H9 (cell line): ENCODE measurements at regions not wholly inside any gene's neighbourhood (a gene's known extent, or its start where the extent isn't known, plus 50 kb on each side); places are given as distances from the start of the nearest gene placed in this dataset.

Experiments used
- DNase-seq: peaks from one replicate; pipeline ENCODE4 v3.0.0-alpha.2; 2017
- H2AFZ ChIP-seq: one replicate; pipeline ENCODE4 v1.6.1; 2013; ENCODE audit warnings: mild to moderate bottlenecking, low read length, control low read depth, moderate library complexity
- H2AK5ac ChIP-seq: 2 replicates; pipeline ENCODE4 v1.6.1; 2013; ENCODE audit warnings: low read length, control low read depth, mixed read lengths; ENCODE audit not compliant: insufficient read length
- H2BK120ac ChIP-seq: one replicate; pipeline ENCODE4 v1.6.1; 2013; ENCODE audit warnings: low read depth, mild to moderate bottlenecking, low read length, control low read depth, inconsistent platforms; ENCODE audit not compliant: poor library complexity, severe bottlenecking
- H2BK12ac ChIP-seq: 2 replicates; pipeline ENCODE4 v1.6.1; 2013; ENCODE audit warnings: low read length, control low read depth, mixed read lengths, low read depth; ENCODE audit not compliant: insufficient read length
- H2BK15ac ChIP-seq: 2 replicates; pipeline ENCODE4 v1.6.1; 2013; ENCODE audit warnings: low read depth, low read length, control low read depth
- H2BK20ac ChIP-seq: one replicate; pipeline ENCODE4 v1.6.1; 2013; ENCODE audit warnings: low read depth, mild to moderate bottlenecking, low read length, control low read depth, inconsistent platforms; ENCODE audit not compliant: poor library complexity, severe bottlenecking
- H2BK5ac ChIP-seq: 2 replicates; pipeline ENCODE4 v1.6.1; 2013; ENCODE audit warnings: low read length, control low read depth, mixed read lengths; ENCODE audit not compliant: insufficient read length
- H3K14ac ChIP-seq: 2 replicates; pipeline ENCODE4 v1.6.1; 2013; ENCODE audit warnings: low read length, control low read depth; ENCODE audit not compliant: insufficient read depth
- H3K18ac ChIP-seq: 2 replicates; pipeline ENCODE4 v1.6.1; 2013; ENCODE audit warnings: low read depth, mild to moderate bottlenecking, mixed read lengths, low read length, control low read depth; ENCODE audit not compliant: insufficient read length
- H3K23ac ChIP-seq: 2 replicates; pipeline ENCODE4 v1.6.1; 2013; ENCODE audit warnings: low read length, control low read depth, mixed read lengths, low read depth; ENCODE audit not compliant: insufficient read length
- H3K23me2 ChIP-seq: 2 replicates; pipeline ENCODE4 v1.6.1; 2013; ENCODE audit warnings: low read depth, mild to moderate bottlenecking, mixed read lengths, low read length, control low read depth; ENCODE audit not compliant: insufficient read length, poor library complexity, severe bottlenecking
- H3K27ac ChIP-seq: 2 replicates; pipeline ENCODE4 v1.5.1; 2013; ENCODE audit warnings: low read length, control low read depth, mixed read lengths, low read depth; ENCODE audit not compliant: insufficient read length
- H3K27me3 ChIP-seq: 2 replicates; pipeline ENCODE4 v1.6.1; 2013; ENCODE audit warnings: low read length, control low read depth, inconsistent platforms; ENCODE audit not compliant: insufficient read depth
- H3K4ac ChIP-seq: 2 replicates; pipeline ENCODE4 v1.6.1; 2013; ENCODE audit warnings: low read depth, mild to moderate bottlenecking, control low read depth, inconsistent platforms, low read length, moderate library complexity
- H3K4me1 ChIP-seq: 2 replicates; pipeline ENCODE4 v1.6.1; 2013; ENCODE audit warnings: low read length, control low read depth, inconsistent platforms; ENCODE audit not compliant: insufficient read depth
- H3K4me2 ChIP-seq: 2 replicates; pipeline ENCODE4 v1.6.1; 2013; ENCODE audit warnings: low read length, control low read depth, mixed read lengths; ENCODE audit not compliant: insufficient read length, insufficient read depth
- H3K56ac ChIP-seq: 2 replicates; pipeline ENCODE4 v1.6.1; 2013; ENCODE audit warnings: low read depth, mild to moderate bottlenecking, mixed read lengths, low read length, control low read depth; ENCODE audit not compliant: insufficient read length
- H3K79me1 ChIP-seq: 2 replicates; pipeline ENCODE4 v1.6.1; 2013; ENCODE audit warnings: low read depth, mild to moderate bottlenecking, moderate library complexity, low read length, control low read depth, inconsistent platforms; ENCODE audit not compliant: insufficient read depth, poor library complexity, severe bottlenecking
- H3K79me2 ChIP-seq: 2 replicates; pipeline ENCODE4 v1.6.1; 2013; ENCODE audit warnings: low read length, control low read depth, inconsistent platforms; ENCODE audit not compliant: insufficient read depth
- H3K9ac ChIP-seq: 2 replicates; pipeline ENCODE4 v1.6.1; 2013; ENCODE audit warnings: low read length, control low read depth, mixed read lengths; ENCODE audit not compliant: insufficient read length; ENCODE audit errors: extremely low read depth
- H3K9me3 ChIP-seq: one replicate; pipeline ENCODE4 v1.6.1; 2013; ENCODE audit warnings: low read depth, low read length, inconsistent platforms; ENCODE audit not compliant: control insufficient read depth
- H3T11ph ChIP-seq: one replicate; pipeline ENCODE4 v1.6.1; 2013; ENCODE audit warnings: mild to moderate bottlenecking, low read length, control low read depth, inconsistent platforms
- H4K20me1 ChIP-seq: one replicate; pipeline ENCODE4 v1.6.1; 2013; ENCODE audit not compliant: control insufficient read depth, insufficient read length, insufficient read depth
- H4K5ac ChIP-seq: 2 replicates; pipeline ENCODE4 v1.6.1; 2013; ENCODE audit warnings: low read depth, mild to moderate bottlenecking, mixed read lengths, low read length, control low read depth; ENCODE audit not compliant: insufficient read length
- H4K8ac ChIP-seq: replicated peaks from 2 replicates; pipeline ENCODE4 v1.6.1; 2013; ENCODE audit warnings: low read length, control low read depth, mixed read lengths, low read depth; ENCODE audit not compliant: insufficient read length
- H4K91ac ChIP-seq: 2 replicates; pipeline ENCODE4 v1.6.1; 2013; ENCODE audit warnings: low read depth, mild to moderate bottlenecking, moderate library complexity, mixed read lengths, low read length, control low read depth; ENCODE audit not compliant: insufficient read length
- H3K27ac Mint-ChIP-seq, 3 experiments: 2 replicates in 2 of 3; 3 replicates in 1 of 3; pipeline ENCODE4 v1.8.0; 2020 to 2021; ENCODE audit warnings: mixed read lengths in 3 of 3, mild to moderate bottlenecking in 1 of 3, moderate library complexity in 1 of 3
- H3K27me3 Mint-ChIP-seq: 2 replicates; pipeline ENCODE4 v1.8.0; 2021; ENCODE audit warnings: low read depth, mild to moderate bottlenecking, moderate library complexity, mixed read lengths
- H3K36me3 Mint-ChIP-seq, 3 experiments: 2 replicates in 2 of 3; 3 replicates in 1 of 3; pipeline ENCODE4 v1.8.0; 2020 to 2021; ENCODE audit warnings: low read depth in 3 of 3, mixed read lengths in 3 of 3; ENCODE audit not compliant: insufficient read depth in 1 of 3
- H3K4me1 Mint-ChIP-seq, 2 experiments: 2 replicates each; pipeline ENCODE4 v1.8.0; 2020; ENCODE audit warnings: mixed read lengths in 2 of 2
- H3K4me3 Mint-ChIP-seq, 2 experiments: 2 replicates in 1 of 2; 3 replicates in 1 of 2; pipeline ENCODE4 v1.8.0; 2020 to 2021; ENCODE audit warnings: mild to moderate bottlenecking in 2 of 2, mixed read lengths in 2 of 2, moderate library complexity in 1 of 2
- H3K9me3 Mint-ChIP-seq, 2 experiments: 2 replicates in 1 of 2; 3 replicates in 1 of 2; pipeline ENCODE4 v1.8.0; 2020; ENCODE audit warnings: mild to moderate bottlenecking in 2 of 2, mixed read lengths in 2 of 2, moderate library complexity in 1 of 2
- CTCF ChIP-seq: fragments of 200-600 bp; sonication (generic); conservative IDR thresholded peaks from 3 replicates; pipeline ENCODE4 v1.8.0; 2021; ENCODE audit warnings: antibody characterized with exemption, mild to moderate bottlenecking
- WGBS: extraction: QIAGEN DNeasy Blood & Tissue Kit; methylation state at CpG from one replicate; pipeline ENCODE4 v1.1.7; 2013; ENCODE audit warnings: missing lambda C conversion rate, low lambda C conversion rate, mixed read lengths; ENCODE audit not compliant: insufficient read length; ENCODE audit errors: extremely low coverage; 5-methylcytosine and 5-hydroxymethylcytosine counted together

GRCh38 chr10:94186722-94187121 is 176.0 kb downstream of the NOC3L start:
- Histone ChIP-seq H2BK20ac (no peak overlapping the region), H3K79me1 (no peaks in the 10 kb centered on the region), H4K5ac (no peak overlapping the region), H3K14ac (no peak overlapping the region), H2BK15ac (no peak overlapping the region), H2AFZ (no peak overlapping the region), H3K4me2 (no peak overlapping the region), H3K23ac (no peak overlapping the region), H3K23me2 (no peaks in the 10 kb centered on the region), H3K18ac (no peak overlapping the region), H3T11ph (no peak overlapping the region), H3K9me3 (no peaks in the 10 kb centered on the region), H3K27ac (no peak overlapping the region), H3K56ac (no peak overlapping the region), H3K27me3 (no peaks in the 10 kb centered on the region), H2BK120ac (no peak overlapping the region), H2AK5ac (no peak overlapping the region), H2BK5ac (no peak overlapping the region), H3K9ac (no peak overlapping the region), H3K4ac (no peak overlapping the region), H3K79me2 (no peaks in the 10 kb centered on the region), H2BK12ac (no peak overlapping the region), H3K4me1 (no peaks in the 10 kb centered on the region), H4K8ac (no peak overlapping the region), H4K20me1 (no peaks in the 10 kb centered on the region), H4K91ac (no peak overlapping the region)
- Mint-ChIP-seq H3K27ac (no peak overlapping the region), H3K27me3 (peaks cover 3% of the 10 kb centered on the region; the same call in 1 of the 2 replicates), H3K4me1 (peaks cover 0 to 5% of the 10 kb centered on the region in 2 experiments; a peak in 1 of 4 replicates), H3K36me3 (no peaks in the 10 kb centered on the region), H3K4me3 (no peak overlapping the region), H3K9me3 (no peaks in the 10 kb centered on the region)
- no CpG with 5 or more reads among the region's 2 CpGs for WGBS
- no peak for DNase-seq
- TF ChIP-seq CTCF: no peak
